ENCODE measurements at regions not wholly inside any gene's neighbourhood (a gene's known extent, or its start where the extent isn't known, plus 50 kb on each side); places are given as distances from the start of the nearest gene placed in this dataset.

GRCh38 chr10:28125701-28126100 is 126.8 kb upstream of the ODAD2 start:
- no peak for TF ChIP-seq CTCF (IDR thresholded peaks at IDR 0.05)
- TF ChIP-seq POLR2A (IDR thresholded peaks at IDR 0.05), result no peak
